ENCODE measurements at regions not wholly inside any gene's neighbourhood (a gene's known extent, or its start where the extent isn't known, plus 50 kb on each side); places are given as distances from the start of the nearest gene placed in this dataset.
A peak's percentile ranks its signal among the peaks of the same experiment; 100 is the strongest.

DNA sequence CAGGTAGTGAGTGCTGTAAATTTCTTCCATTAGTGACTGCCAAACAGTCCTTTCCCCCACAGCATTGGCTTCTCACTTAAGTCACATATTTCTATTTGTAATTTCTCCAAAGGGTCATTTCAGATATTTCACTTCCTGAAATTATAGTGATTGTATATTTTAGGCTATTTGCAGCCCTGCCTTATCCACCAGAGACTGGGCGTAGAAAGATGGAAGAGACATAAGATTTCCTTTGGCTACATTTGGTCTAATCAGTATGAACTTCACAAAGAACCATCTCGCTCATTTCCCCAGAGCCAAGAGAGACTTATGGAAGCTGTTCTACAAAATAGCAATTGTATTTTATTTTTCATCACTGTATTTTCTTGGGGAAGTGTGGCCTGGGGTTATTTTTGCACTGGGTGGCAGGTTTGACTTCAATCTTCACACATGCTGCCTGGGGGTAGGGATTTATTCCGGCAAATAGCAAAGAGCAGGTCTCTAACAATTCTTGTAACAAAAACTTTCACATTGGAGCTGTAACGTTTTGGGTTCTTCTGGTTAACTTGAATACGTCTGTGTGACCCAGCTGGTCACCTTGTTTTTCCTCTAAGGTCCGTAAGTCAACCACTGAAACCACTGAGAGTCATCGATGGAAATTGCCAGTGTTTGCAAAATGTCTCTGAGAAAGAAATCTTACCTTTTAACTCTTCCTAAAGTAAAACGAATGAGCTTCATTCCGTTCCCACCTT, 170.6 kb upstream of the SERPINE2 start:
- Histone ChIP-seq H3K23me2 (ENCODE audit: low read depth, low read length) (no peaks in the 10 kb centered on the region; the same call in 1 of the 2 replicates), H2BK20ac (ENCODE audit: low read length) (no peak overlapping the region), H2AK5ac (ENCODE audit: low read depth, low read length) (no peak overlapping the region), H2BK5ac (ENCODE audit: low read depth, low read length) (no peak overlapping the region), H2AFZ (ENCODE audit: low read length) (peak overlapping the region; percentile 40; the same call in 1 of the 2 replicates), H3K9me3 (ENCODE audit: insufficient read depth in 2 of 2, low read depth in 1 of 2, low read length in 1 of 2) (no peaks in the 10 kb centered on the region), H3K79me1 (ENCODE audit: low read depth, low read length) (no peaks in the 10 kb centered on the region), H3K4me2 (ENCODE audit: insufficient read depth in 1 of 2, low read depth in 2 of 2, low read length in 2 of 2) (no peak overlapping the region), H2BK120ac (replicated peaks; ENCODE audit: low read depth, low read length) (no peak overlapping the region), H3K4me3 (ENCODE audit: extremely low read depth in 1 of 4, insufficient read depth in 2 of 4, low read depth in 3 of 4, low read length in 4 of 4) (no peak overlapping the region), H4K20me1 (replicated peaks in 1 of 2; ENCODE audit: control insufficient read depth in 1 of 2, insufficient read depth in 2 of 2, low read length in 2 of 2) (no peaks in the 10 kb centered on the region), H4K91ac (replicated peaks; ENCODE audit: insufficient read length, low read length) (no peak overlapping the region), H3K56ac (replicated peaks; ENCODE audit: insufficient read length, low read depth, low read length) (no peak overlapping the region), H4K5ac (ENCODE audit: insufficient read length, low read depth, low read length) (no peak overlapping the region), H3K4ac (replicated peaks; ENCODE audit: insufficient read length, low read depth, low read length) (no peak overlapping the region), H3K4me1 (replicated peaks in 1 of 4; ENCODE audit: control insufficient read depth in 3 of 4, insufficient read depth in 4 of 4, low read length in 3 of 4) (0 out of 7 replicates have a peak, but pooled peaks cover 0 to 3% (median 0%) of the 10 kb centered on the region in 4 experiments), H3K9ac (replicated peaks in 1 of 4; ENCODE audit: extremely low read depth in 1 of 4, low read depth in 3 of 4, low read length in 3 of 4) (no peak overlapping the region), H3K14ac (ENCODE audit: insufficient read length) (no peak overlapping the region), H4K8ac (ENCODE audit: extremely low read depth, insufficient read depth, low read length) (no peak overlapping the region), H3K23ac (ENCODE audit: insufficient read length) (no peak overlapping the region), H2BK12ac (ENCODE audit: low read depth, low read length) (no peak overlapping the region), H3K18ac (ENCODE audit: extremely low read depth, low read length) (no peak overlapping the region), H3K79me2 (ENCODE audit: control insufficient read depth in 1 of 2, insufficient read depth in 2 of 2, low read length in 2 of 2) (no peaks in the 10 kb centered on the region), H3K27ac (ENCODE audit: low read depth, low read length) (no peak overlapping the region), H3K36me3 (ENCODE audit: control insufficient read depth in 2 of 4, insufficient read depth in 4 of 4, low read length in 3 of 4) (no peaks in the 10 kb centered on the region), H2BK15ac (ENCODE audit: low read length) (no peak overlapping the region), H3K27me3 (replicated peaks in 1 of 4; ENCODE audit: control insufficient read depth in 3 of 4, extremely low read depth in 1 of 4, insufficient read depth in 3 of 4, low read length in 3 of 4) (no peaks in the 10 kb centered on the region)
- TF ChIP-seq POLR2AphosphoS5 (IDR thresholded peaks at IDR 0.05; ENCODE audit: low read depth, low read length) (no peak), CREB1 (IDR thresholded peaks at IDR 0.05) (no peak), POU5F1 (IDR thresholded peaks at IDR 0.05; ENCODE audit: low read depth, low read length) (no peak), KDM4A (IDR thresholded peaks at IDR 0.05; ENCODE audit: low read depth, low read length, severe bottlenecking) (no peak), POLR2A (IDR thresholded peaks at IDR 0.05; ENCODE audit: control extremely low read depth in 1 of 2, low read depth in 2 of 2, low read length in 2 of 2) (no peak), TAF1 (IDR thresholded peaks at IDR 0.05; ENCODE audit: low read depth, low read length) (no peak)
- POLR2A ChIA-PET (ENCODE audit: partially characterized antibody), result no interaction called here
- CTCF ChIA-PET (ENCODE audit: partially characterized antibody), result interaction anchor here (0.6 to 2.7 kb wide), 5 partner anchors 22 to 306 kb away, joined by 3 to 6 read pairs (median 4); no protein-coding TSS in a partner anchor
- 89% methylated on average over 9 of the region's 9 CpGs; no CpG with 5 or more reads in 1 of the 2 experiments for WGBS, 2 experiments (ENCODE audit: extremely low coverage in 1 of 2, insufficient coverage in 1 of 2, insufficient read length in 1 of 2, insufficient replicate concordance in 2 of 2, low coverage in 1 of 2, low lambda C conversion rate in 2 of 2, missing lambda C conversion rate in 1 of 2)
- FAIRE-seq (no peak), DNase-seq (ENCODE audit: low read depth in 1 of 2, low spot score in 2 of 2) (no peak)
